Hepatocyte (in vitro differentiated cells): ENCODE measurements at regions not wholly inside any gene's neighbourhood (a gene's known extent, or its start where the extent isn't known, plus 50 kb on each side); places are given as distances from the start of the nearest gene placed in this dataset.

Experiments used
- DNase-seq: peaks from one replicate; pipeline ENCODE4 v3.0.0-alpha.2; 2016; ENCODE audit warnings: low spot score
- H2AFZ ChIP-seq: fragments of 200-600 bp; sonication (generic); 2 replicates; pipeline ENCODE4 v1.6.0; 2016; ENCODE audit warnings: antibody characterized with exemption, mild to moderate bottlenecking
- H3K27ac ChIP-seq: fragments of 200-600 bp; sonication (generic); 2 replicates; pipeline ENCODE4 v1.5.1; 2016; ENCODE audit warnings: mild to moderate bottlenecking
- H3K27me3 ChIP-seq: fragments of 200-600 bp; sonication (generic); 2 replicates; pipeline ENCODE4 v1.6.1; 2016
- H3K36me3 ChIP-seq: fragments of 200-600 bp; sonication (generic); replicated peaks from 2 replicates; pipeline ENCODE4 v1.5.1; 2016; ENCODE audit warnings: low read depth; ENCODE audit not compliant: insufficient read depth
- H3K4me1 ChIP-seq: fragments of 200-600 bp; sonication (generic); 2 replicates; pipeline ENCODE4 v1.5.1; 2016; ENCODE audit warnings: mild to moderate bottlenecking, moderate library complexity; ENCODE audit not compliant: insufficient read depth
- H3K4me2 ChIP-seq: fragments of 200-600 bp; sonication (generic); 2 replicates; pipeline ENCODE4 v1.6.0; 2016
- H3K4me3 ChIP-seq: fragments of 200-600 bp; sonication (generic); 2 replicates; pipeline ENCODE4 v1.5.1; 2016; ENCODE audit warnings: mild to moderate bottlenecking
- H3K79me2 ChIP-seq: fragments of 200-600 bp; sonication (generic); 2 replicates; pipeline ENCODE4 v1.6.0; 2017; ENCODE audit warnings: mild to moderate bottlenecking
- H3K9me2 ChIP-seq: fragments of 200-600 bp; sonication (generic); replicated peaks from 2 replicates; pipeline ENCODE4 v1.6.0; 2017; ENCODE audit warnings: mild to moderate bottlenecking; ENCODE audit not compliant: insufficient read depth
- H3K9me3 ChIP-seq: fragments of 200-600 bp; sonication (generic); 2 replicates; pipeline ENCODE4 v1.5.1; 2016; ENCODE audit warnings: low read depth, mild to moderate bottlenecking
- H4K20me1 ChIP-seq: fragments of 200-600 bp; sonication (generic); 2 replicates; pipeline ENCODE4 v1.6.0; 2016; ENCODE audit warnings: mild to moderate bottlenecking; ENCODE audit not compliant: insufficient read depth, poor library complexity, severe bottlenecking
- EZH2 ChIP-seq: fragments of 200-600 bp; sonication (generic); IDR thresholded peaks from 2 replicates; pipeline ENCODE4 v1.6.1; 2016; ENCODE audit warnings: antibody characterized with exemption, mild to moderate bottlenecking, borderline replicate concordance
- EZH2phosphoT487 ChIP-seq: fragments of 200-600 bp; sonication (generic); IDR thresholded peaks from one replicate; pipeline ENCODE4 v1.6.1; 2018; ENCODE audit warnings: antibody characterized with exemption, mild to moderate bottlenecking, low read depth, moderate library complexity; ENCODE audit not compliant: unreplicated experiment, severe bottlenecking
- WGBS: methylation state at CpG from one replicate; pipeline ENCODE4 v1.1.6; 2016; ENCODE audit warnings: low lambda C conversion rate; ENCODE audit errors: missing lambda C conversion rate; 5-methylcytosine and 5-hydroxymethylcytosine counted together
- TF ChIP-seq, protein P1 (sequence below): fragments of 200-600 bp; sonication (generic); IDR thresholded peaks from 2 replicates; pipeline ENCODE4 v1.5.1; 2016; ENCODE audit warnings: antibody characterized with exemption, mild to moderate bottlenecking; ENCODE audit not compliant: poor library complexity

DNA sequence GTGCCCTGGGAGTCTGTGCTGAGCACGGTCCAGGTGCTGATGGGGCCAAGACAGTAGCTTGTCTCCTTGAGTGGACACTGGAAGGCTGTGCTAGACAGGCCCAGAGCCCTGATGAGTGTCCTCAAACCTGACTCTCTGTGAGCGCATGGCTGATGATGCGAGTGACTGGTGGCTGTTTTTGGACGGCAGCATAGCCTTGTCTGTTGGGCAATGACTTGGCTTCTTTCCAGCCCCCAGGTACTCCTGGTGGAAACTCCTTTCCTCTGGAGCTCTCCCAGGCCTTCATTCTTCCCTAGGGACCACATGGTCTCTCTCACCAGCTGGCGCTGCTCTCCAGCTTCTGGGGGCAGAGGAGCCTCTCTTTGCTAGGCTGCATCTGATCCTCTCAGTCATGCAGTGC lies 207.6 kb upstream of the SMIM21 start:
- Histone ChIP-seq H3K4me1 (peaks cover 11% of the 10 kb centered on the region), H3K27ac (no peak overlapping the region), H2AFZ (no peak overlapping the region), H4K20me1 (no peaks in the 10 kb centered on the region), H3K9me2 (no peaks in the 10 kb centered on the region), H3K79me2 (no peaks in the 10 kb centered on the region), H3K9me3 (no peaks in the 10 kb centered on the region), H3K4me3 (no peak overlapping the region), H3K27me3 (no peaks in the 10 kb centered on the region), H3K4me2 (no peak overlapping the region), H3K36me3 (no peaks in the 10 kb centered on the region)
- TF ChIP-seq EZH2phosphoT487 (no peak), EZH2 (no peak)
- TF ChIP-seq, protein P1, sequence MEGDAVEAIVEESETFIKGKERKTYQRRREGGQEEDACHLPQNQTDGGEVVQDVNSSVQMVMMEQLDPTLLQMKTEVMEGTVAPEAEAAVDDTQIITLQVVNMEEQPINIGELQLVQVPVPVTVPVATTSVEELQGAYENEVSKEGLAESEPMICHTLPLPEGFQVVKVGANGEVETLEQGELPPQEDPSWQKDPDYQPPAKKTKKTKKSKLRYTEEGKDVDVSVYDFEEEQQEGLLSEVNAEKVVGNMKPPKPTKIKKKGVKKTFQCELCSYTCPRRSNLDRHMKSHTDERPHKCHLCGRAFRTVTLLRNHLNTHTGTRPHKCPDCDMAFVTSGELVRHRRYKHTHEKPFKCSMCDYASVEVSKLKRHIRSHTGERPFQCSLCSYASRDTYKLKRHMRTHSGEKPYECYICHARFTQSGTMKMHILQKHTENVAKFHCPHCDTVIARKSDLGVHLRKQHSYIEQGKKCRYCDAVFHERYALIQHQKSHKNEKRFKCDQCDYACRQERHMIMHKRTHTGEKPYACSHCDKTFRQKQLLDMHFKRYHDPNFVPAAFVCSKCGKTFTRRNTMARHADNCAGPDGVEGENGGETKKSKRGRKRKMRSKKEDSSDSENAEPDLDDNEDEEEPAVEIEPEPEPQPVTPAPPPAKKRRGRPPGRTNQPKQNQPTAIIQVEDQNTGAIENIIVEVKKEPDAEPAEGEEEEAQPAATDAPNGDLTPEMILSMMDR: no peak
- WGBS: 97% methylated on average over 5 of the region's 5 CpGs
- DNase-seq: no peak

DNA sequence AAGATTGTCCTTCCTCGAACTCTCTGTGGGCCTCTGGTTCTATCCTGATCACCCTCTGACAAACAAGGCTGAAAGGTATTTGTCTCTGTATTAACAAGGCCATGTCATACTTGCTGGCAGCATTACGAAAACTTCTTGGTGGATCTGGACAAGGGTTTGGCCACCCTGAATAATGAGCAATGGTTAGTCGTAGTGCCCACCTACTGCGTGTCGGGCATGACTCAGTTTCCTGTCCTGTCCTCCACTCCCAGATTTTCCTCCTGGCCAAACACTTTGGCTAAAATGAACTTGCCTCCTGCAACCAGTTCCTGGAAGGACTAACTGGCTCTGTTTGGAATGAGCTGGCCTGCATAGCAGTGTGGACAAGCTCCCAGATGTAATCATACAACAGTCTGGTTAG lies 198.5 kb upstream of the SMIM21 start:
- H3K4me2 ChIP-seq: no peak overlapping the region
- no peak overlapping the region for H2AFZ ChIP-seq

DNA sequence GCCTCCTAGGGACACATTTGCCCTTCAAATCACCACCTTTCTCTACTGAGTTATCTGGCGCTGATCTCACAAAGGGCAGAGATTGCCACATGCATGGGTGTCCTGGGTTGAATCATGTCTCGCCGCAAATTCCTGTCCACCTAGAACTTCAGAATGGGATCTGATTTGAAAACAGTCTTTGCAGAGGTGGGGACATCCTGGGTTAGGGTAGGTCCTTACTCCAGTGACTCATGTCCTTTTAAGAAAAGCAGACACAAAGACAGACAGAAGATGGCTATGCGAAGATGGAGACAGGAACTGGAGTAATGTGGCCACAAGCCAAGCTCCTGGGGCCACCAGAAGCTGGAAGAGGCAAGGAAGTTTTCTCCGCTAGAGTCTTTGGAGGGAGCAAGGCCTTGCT lies 197.4 kb upstream of the SMIM21 start:
- H4K20me1 ChIP-seq: no peaks in the 10 kb centered on the region
- H3K9me2 ChIP-seq: no peaks in the 10 kb centered on the region
- no peaks in the 10 kb centered on the region for H3K9me3 ChIP-seq
- no peak overlapping the region for H3K4me2 ChIP-seq
- no peak overlapping the region for H3K27ac ChIP-seq
- H3K4me3 ChIP-seq: no peak overlapping the region
- H3K27me3 ChIP-seq: no peaks in the 10 kb centered on the region
- no peak overlapping the region for H2AFZ ChIP-seq
- H3K36me3 ChIP-seq: no peaks in the 10 kb centered on the region
- no peaks in the 10 kb centered on the region for H3K4me1 ChIP-seq
- DNase-seq: no peak
- 95% methylated on average over 5 of the region's 5 CpGs for WGBS
- H3K79me2 ChIP-seq: no peaks in the 10 kb centered on the region
- TF ChIP-seq, protein P1: no peak
- TF ChIP-seq EZH2: no peak
- TF ChIP-seq EZH2phosphoT487: no peak

More for the DNA sequence above, 198.5 kb upstream of the SMIM21 start:
- Histone ChIP-seq H4K20me1 (no peaks in the 10 kb centered on the region), H3K79me2 (no peaks in the 10 kb centered on the region), H3K9me3 (no peaks in the 10 kb centered on the region), H3K9me2 (no peaks in the 10 kb centered on the region), H3K4me1 (no peaks in the 10 kb centered on the region), H3K27me3 (no peaks in the 10 kb centered on the region), H3K27ac (no peak overlapping the region), H3K4me3 (no peak overlapping the region), H3K36me3 (no peaks in the 10 kb centered on the region)
- WGBS: 93% methylated on average over 5 of the region's 5 CpGs
- TF ChIP-seq EZH2 (no peak), EZH2phosphoT487 (no peak)
- TF ChIP-seq, protein P1: no peak
- no peak for DNase-seq

DNA sequence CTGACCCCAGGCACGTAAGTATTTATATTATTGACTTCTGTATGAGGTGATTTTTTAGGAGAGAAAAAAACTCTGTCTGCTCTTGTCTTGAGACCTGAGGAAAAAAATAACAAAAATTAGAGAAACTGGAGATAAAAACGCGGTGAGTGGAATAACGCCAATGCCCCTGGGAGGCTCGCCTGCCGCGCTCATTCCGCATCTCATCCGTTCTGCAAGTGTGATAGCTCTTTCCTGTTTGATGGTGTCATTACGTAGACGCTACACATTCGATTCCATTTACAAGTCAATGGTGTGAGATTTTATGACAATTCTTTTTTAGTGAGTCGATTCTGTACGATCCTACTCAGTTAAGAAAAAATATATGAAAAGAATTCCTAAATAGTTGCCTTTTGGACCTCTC lies 194.3 kb upstream of the SMIM21 start:
- Histone ChIP-seq H3K27ac (no peak overlapping the region), H2AFZ (no peak overlapping the region), H3K4me2 (no peak overlapping the region), H3K9me2 (no peaks in the 10 kb centered on the region), H3K27me3 (no peaks in the 10 kb centered on the region), H4K20me1 (no peaks in the 10 kb centered on the region), H3K79me2 (no peaks in the 10 kb centered on the region), H3K4me3 (no peak overlapping the region), H3K36me3 (no peaks in the 10 kb centered on the region), H3K9me3 (no peaks in the 10 kb centered on the region), H3K4me1 (no peaks in the 10 kb centered on the region)
- DNase-seq: no peak
- 98% methylated on average over 14 of the region's 14 CpGs for WGBS
- TF ChIP-seq, protein P1: no peak
- no peak for TF ChIP-seq EZH2
- no peak for TF ChIP-seq EZH2phosphoT487
